ENCODE measurements at regions not wholly inside any gene's neighbourhood (a gene's known extent, or its start where the extent isn't known, plus 50 kb on each side); places are given as distances from the start of the nearest gene placed in this dataset.

DNA sequence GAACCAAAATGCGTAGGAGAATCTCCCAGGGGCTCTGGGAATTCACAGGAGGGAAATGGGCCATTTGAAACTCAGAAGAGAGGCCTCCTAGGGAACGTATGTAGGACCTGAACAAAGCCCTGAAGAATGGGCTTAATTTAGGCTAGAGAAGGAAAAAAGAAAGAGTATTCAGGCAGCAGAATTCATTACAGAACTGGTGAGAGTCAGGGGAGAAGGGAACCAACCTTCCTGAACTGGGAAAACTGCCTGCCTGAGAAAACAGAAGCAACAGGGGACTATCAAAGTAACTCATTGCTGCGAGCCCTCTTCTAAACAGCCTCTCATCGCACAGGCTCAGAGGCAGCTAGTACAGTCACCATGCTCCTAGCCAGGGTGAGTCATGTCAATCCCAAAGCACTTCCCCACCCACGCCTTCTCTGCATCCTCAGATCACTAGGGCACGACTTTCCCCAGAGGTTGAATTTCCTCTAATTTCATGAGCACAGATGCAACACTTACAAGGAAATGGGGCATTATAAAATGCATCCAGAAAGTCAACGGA, 98.1 kb downstream of the ADSS2 start:
- TF ChIP-seq FOXM1 (IDR thresholded peaks at IDR 0.05; ENCODE audit: borderline replicate concordance): no peak
- TF ChIP-seq LEF1 (IDR thresholded peaks at IDR 0.05; ENCODE audit: borderline replicate concordance): no peak
- TF ChIP-seq SUZ12 (IDR thresholded peaks at IDR 0.05): no peak
- no peak for TF ChIP-seq L3MBTL2 (conservative IDR thresholded peaks at IDR 0.05)
- no peak for TF ChIP-seq TARDBP (IDR thresholded peaks at IDR 0.05)
- TF ChIP-seq NFRKB (IDR thresholded peaks at IDR 0.05): no peak
- no peak for TF ChIP-seq ARNT (IDR thresholded peaks at IDR 0.05)
- TF ChIP-seq CTBP1 (IDR thresholded peaks at IDR 0.05; ENCODE audit: borderline replicate concordance): no peak
- TF ChIP-seq SP1 (IDR thresholded peaks at IDR 0.05): no peak
- TF ChIP-seq PKNOX1 (IDR thresholded peaks at IDR 0.05): no peak
- TF ChIP-seq BHLHE40 (IDR thresholded peaks at IDR 0.05; ENCODE audit: borderline replicate concordance): no peak
- POLR2A ChIA-PET: no interaction called here
- DNase-seq (ENCODE audit: extremely low spot score): peak; percentile 50
- CTCF ChIA-PET: no interaction called here

GRCh38 chr1:244354810-244355278, 96.9 kb downstream of the ADSS2 start:
- ChIA-PET POLR2A (no interaction called here), CTCF (interaction anchor here (1.1 kb wide), 1 partner anchor 64 kb away, joined by 3 read pairs; no protein-coding TSS in a partner anchor)
- TF ChIP-seq LEF1 (IDR thresholded peaks at IDR 0.05; ENCODE audit: borderline replicate concordance): no peak
- TF ChIP-seq NFRKB (IDR thresholded peaks at IDR 0.05): no peak
- no peak for TF ChIP-seq CTBP1 (IDR thresholded peaks at IDR 0.05; ENCODE audit: borderline replicate concordance)
- no peak for TF ChIP-seq SUZ12 (IDR thresholded peaks at IDR 0.05)
- TF ChIP-seq L3MBTL2 (conservative IDR thresholded peaks at IDR 0.05): no peak
- no peak for TF ChIP-seq PKNOX1 (IDR thresholded peaks at IDR 0.05)
- no peak for TF ChIP-seq ZNF384 (IDR thresholded peaks at IDR 0.05)
- no peak for TF ChIP-seq FOXM1 (IDR thresholded peaks at IDR 0.05; ENCODE audit: borderline replicate concordance)
- TF ChIP-seq SP1 (IDR thresholded peaks at IDR 0.05): no peak
- DNase-seq (ENCODE audit: extremely low spot score): no peak

- POLR2A ChIA-PET: no interaction called here
- CTCF ChIA-PET: no interaction called here
- TF ChIP-seq FOXA1 (IDR thresholded peaks at IDR 0.05): no peak
- no peak for TF ChIP-seq TARDBP (IDR thresholded peaks at IDR 0.05)
- TF ChIP-seq ZNF384 (IDR thresholded peaks at IDR 0.05): no peak
- TF ChIP-seq FOXM1 (IDR thresholded peaks at IDR 0.05; ENCODE audit: borderline replicate concordance): no peak
- TF ChIP-seq HDGF (IDR thresholded peaks at IDR 0.05; ENCODE audit: borderline replicate concordance): no peak
- TF ChIP-seq FOXK2 (IDR thresholded peaks at IDR 0.05): no peak
- TF ChIP-seq ARNT (IDR thresholded peaks at IDR 0.05): no peak
- no peak for TF ChIP-seq L3MBTL2 (conservative IDR thresholded peaks at IDR 0.05)
- no peak for TF ChIP-seq SUZ12 (IDR thresholded peaks at IDR 0.05)
- no peak for TF ChIP-seq BHLHE40 (IDR thresholded peaks at IDR 0.05; ENCODE audit: borderline replicate concordance)
- DNase-seq (ENCODE audit: extremely low spot score): no peak
Measured at GRCh38 chr1:244356376-244356775, 95.3 kb downstream of the ADSS2 start.
